IMR-90 (cell line): ENCODE measurements at regions not wholly inside any gene's neighbourhood (a gene's known extent, or its start where the extent isn't known, plus 50 kb on each side); places are given as distances from the start of the nearest gene placed in this dataset.

Experiments
- ATAC-seq: fragments of 200-7000 bp; cut with Tn5 transposase; 2 replicates; pipeline ENCODE4 v1.9.1; 2020; ENCODE audit warnings: low read depth, mild to moderate bottlenecking, moderate library complexity
- BruUV-seq: library from RNA; stranded (reverse); fragments of 400-500 nt; replicated peaks from 2 replicates; lab custom pipeline; 2021; lab: Mats Ljungman, UMichigan
- CTCF ChIA-PET: fragments of 300-600 bp; formaldehyde crosslinking; extraction: SDS; loops from one replicate; lab custom pipeline; 2021; ENCODE audit warnings: antibody characterized with exemption; lab: Yijun Ruan, JAX
- POLR2A ChIA-PET: fragments of 300-600 bp; sonication (Branson Sonifier 250); formaldehyde crosslinking; loops from one replicate; lab custom pipeline; 2022; ENCODE audit warnings: antibody characterized with exemption; ENCODE audit not compliant: unreplicated experiment; lab: Charles Lee
- DNase-seq: peaks from one replicate; pipeline ENCODE4 v3.0.0; 2013
- H2AFZ ChIP-seq: replicated peaks from 2 replicates; pipeline ENCODE3; 2013; ENCODE audit warnings: low read length, mild to moderate bottlenecking; ENCODE audit not compliant: poor library complexity
- H2AK5ac ChIP-seq: 2 replicates; pipeline ENCODE4 v1.6.1; 2013; ENCODE audit warnings: low read depth, low read length, inconsistent platforms
- H2AK9ac ChIP-seq: replicated peaks from 2 replicates; pipeline ENCODE3; 2013; ENCODE audit warnings: mild to moderate bottlenecking, low read depth, low read length, moderate library complexity; ENCODE audit not compliant: poor library complexity
- H2BK120ac ChIP-seq: 2 replicates; pipeline ENCODE4 v1.6.1; 2013; ENCODE audit warnings: low read depth, low read length, inconsistent platforms
- H2BK15ac ChIP-seq: 3 replicates; pipeline ENCODE4 v1.6.1; 2013; ENCODE audit warnings: low read depth, low read length, inconsistent platforms
- H2BK20ac ChIP-seq: 2 replicates; pipeline ENCODE4 v1.6.1; 2013; ENCODE audit warnings: low read depth, mild to moderate bottlenecking, inconsistent platforms, low read length, moderate library complexity
- H2BK5ac ChIP-seq: 2 replicates; pipeline ENCODE4 v1.6.1; 2013; ENCODE audit warnings: mild to moderate bottlenecking, low read depth, low read length, inconsistent platforms; ENCODE audit not compliant: poor library complexity, severe bottlenecking
- H3K14ac ChIP-seq: replicated peaks from 2 replicates; pipeline ENCODE4 v1.6.1; 2013; ENCODE audit warnings: low read depth, low read length, inconsistent platforms
- H3K18ac ChIP-seq: 2 replicates; pipeline ENCODE4 v1.6.1; 2013; ENCODE audit warnings: low read depth, low read length, control low read depth
- H3K23ac ChIP-seq: 2 replicates; pipeline ENCODE4 v1.6.1; 2013; ENCODE audit warnings: low read depth, low read length, inconsistent platforms
- H3K27ac ChIP-seq: 2 replicates; pipeline ENCODE4 v1.5.1; 2013; ENCODE audit warnings: mild to moderate bottlenecking, control low read depth, low read length; ENCODE audit not compliant: insufficient read depth
- H3K27me3 ChIP-seq: 2 replicates; pipeline ENCODE4 v1.6.1; 2013; ENCODE audit warnings: low read length; ENCODE audit not compliant: control insufficient read depth, insufficient read depth
- H3K36me3 ChIP-seq: 2 replicates; pipeline ENCODE4 v1.6.1; 2013; ENCODE audit warnings: low read length, mixed read lengths; ENCODE audit not compliant: control insufficient read depth, insufficient read depth
- H3K4ac ChIP-seq: 2 replicates; pipeline ENCODE4 v1.6.1; 2013; ENCODE audit warnings: low read depth, low read length, inconsistent platforms
- H3K4me1 ChIP-seq: 2 replicates; pipeline ENCODE4 v1.6.1; 2013; ENCODE audit warnings: low read length, mixed read lengths; ENCODE audit not compliant: control insufficient read depth, insufficient read depth
- H3K4me2 ChIP-seq: 2 replicates; pipeline ENCODE4 v1.6.1; 2013; ENCODE audit warnings: low read depth, mild to moderate bottlenecking, control low read depth, low read length, moderate library complexity
- H3K4me3 ChIP-seq: 2 replicates; pipeline ENCODE4 v1.5.1; 2013; ENCODE audit warnings: low read depth, mild to moderate bottlenecking, control low read depth, low read length, moderate library complexity; ENCODE audit not compliant: insufficient read depth
- H3K56ac ChIP-seq: 2 replicates; pipeline ENCODE4 v1.6.1; 2013; ENCODE audit warnings: low read length, inconsistent platforms; ENCODE audit not compliant: insufficient read depth; ENCODE audit errors: extremely low read depth
- H3K79me1 ChIP-seq, 2 experiments: 2 replicates each; pipeline ENCODE4 v1.6.1; 2013; ENCODE audit warnings: low read length in 2 of 2, inconsistent platforms in 1 of 2, low read depth in 1 of 2
- H3K9ac ChIP-seq: 2 replicates; pipeline ENCODE4 v1.6.1; 2013; ENCODE audit warnings: low read depth, low read length, control low read depth
- H3K9me1 ChIP-seq: 2 replicates; pipeline ENCODE4 v1.6.1; 2013; ENCODE audit warnings: low read length, inconsistent platforms; ENCODE audit not compliant: insufficient read depth
- H3K9me3 ChIP-seq: 2 replicates; pipeline ENCODE4 v1.6.1; 2013; ENCODE audit warnings: low read length; ENCODE audit not compliant: control insufficient read depth, insufficient read depth
- H4K20me1 ChIP-seq: 2 replicates; pipeline ENCODE4 v1.6.1; 2013; ENCODE audit warnings: low read length, inconsistent platforms; ENCODE audit not compliant: insufficient read depth
- H4K5ac ChIP-seq: 2 replicates; pipeline ENCODE4 v1.6.1; 2013; ENCODE audit warnings: mild to moderate bottlenecking, low read depth, low read length, control low read depth
- H4K8ac ChIP-seq, 2 experiments: 2 replicates each; pipeline ENCODE4 v1.6.1; 2013; ENCODE audit warnings: low read depth in 2 of 2, low read length in 2 of 2, control low read depth in 1 of 2, inconsistent platforms in 1 of 2
- H4K91ac ChIP-seq: 2 replicates; pipeline ENCODE4 v1.6.1; 2013; ENCODE audit warnings: low read depth, low read length, inconsistent platforms; ENCODE audit not compliant: insufficient read depth
- CTCF ChIP-seq: conservative IDR thresholded peaks from 2 replicates; pipeline ENCODE4 v1.5.1; 2012; ENCODE audit warnings: mild to moderate bottlenecking, low read depth, low read length, improper control_type of control experiment
- NFE2L2 ChIP-seq: fragments of 150-350 bp; IDR thresholded peaks from 2 replicates; pipeline ENCODE4 v1.6.1; 2016; ENCODE audit warnings: low read depth, mild to moderate bottlenecking, low read length
- WGBS, 2 experiments: methylation state at CpG; one replicate each; pipeline versions ENCODE4 v1.1.5 to v1.1.7; 2013; ENCODE audit warnings: missing lambda C conversion rate in 2 of 2; ENCODE audit not compliant: insufficient read length in 1 of 2; ENCODE audit errors: extremely low coverage in 2 of 2; 5-methylcytosine and 5-hydroxymethylcytosine counted together
- dilution Hi-C: fragments of 300-500 bp; cut with HindIII; formaldehyde crosslinking; loops from one replicate; pipeline ENCODE4 v1.14.3; 2018; ENCODE audit warnings: low sequenced_read_pairs; ENCODE audit not compliant: unreplicated experiment
- in situ Hi-C: fragments of 300-500 bp; cut with MboI; formaldehyde crosslinking; loops from 3 replicates; pipeline ENCODE4 v1.14.3; 2019; ENCODE audit warnings: low sequenced_read_pairs, inconsistent platforms, mixed read lengths
- intact Hi-C: fragments of 100-400 bp; cut with micrococcal nuclease; formaldehyde crosslinking; loops from 2 replicates; pipeline ENCODE4 v1.10.0; 2022

GRCh38 chr6:76631622-76632021 is 559.2 kb upstream of the IMPG1 start:
- H3K27ac ChIP-seq = no peak overlapping the region
- no peak overlapping the region for H3K9ac ChIP-seq
- TF ChIP-seq CTCF (no peak), NFE2L2 (no peak)
- dilution Hi-C loops (no loop called here), intact Hi-C loops (no loop called here), in situ Hi-C loops (no loop called here)
- H2AK9ac ChIP-seq = no peak overlapping the region
- H3K9me3 ChIP-seq = peaks cover 12% of the 10 kb centered on the region
- H2BK15ac ChIP-seq = no peak overlapping the region
- H4K5ac ChIP-seq = no peak overlapping the region
- BruUV-seq = no TSS peak
- no peak overlapping the region for H3K4me3 ChIP-seq
- no peak overlapping the region for H2AK5ac ChIP-seq
- H4K20me1 ChIP-seq = no peaks in the 10 kb centered on the region
- H3K9me1 ChIP-seq = no peaks in the 10 kb centered on the region
- no peak overlapping the region for H3K4ac ChIP-seq
- H3K27me3 ChIP-seq = no peaks in the 10 kb centered on the region
- H2BK120ac ChIP-seq = no peak overlapping the region
- H3K18ac ChIP-seq = no peak overlapping the region
- ATAC-seq = no peak
- no peaks in the 10 kb centered on the region for H3K36me3 ChIP-seq
- ChIA-PET CTCF (no interaction called here), POLR2A (no interaction called here)
- no peak for DNase-seq
- H4K91ac ChIP-seq = no peak overlapping the region
- H2BK5ac ChIP-seq = no peak overlapping the region
- H3K79me1 ChIP-seq = no peaks in the 10 kb centered on the region
- no CpG with 5 or more reads among the region's 9 CpGs for WGBS, 2 experiments
- H3K23ac ChIP-seq = no peak overlapping the region
- H3K56ac ChIP-seq = no peak overlapping the region
- H3K14ac ChIP-seq = no peak overlapping the region
- H3K4me1 ChIP-seq = no peaks in the 10 kb centered on the region
- H2AFZ ChIP-seq = no peak overlapping the region
- H2BK20ac ChIP-seq = no peak overlapping the region
- no peak overlapping the region for H4K8ac ChIP-seq
- no peak overlapping the region for H3K4me2 ChIP-seq
